HCT116 (cell line): ENCODE measurements at regions not wholly inside any gene's neighbourhood (a gene's known extent, or its start where the extent isn't known, plus 50 kb on each side); places are given as distances from the start of the nearest gene placed in this dataset.

ENCODE experiments used
- CTCF ChIP-seq, 3 experiments: fragments of 200-600 bp in 1 of 3; sonication (generic) in 1 of 3; IDR thresholded peaks in 2 of 3; conservative IDR thresholded peaks in 1 of 3; 2 replicates each; pipeline ENCODE4 v1.5.1; 2012 to 2017; ENCODE audit warnings: low read depth in 2 of 3, low read length in 2 of 3, antibody characterized with exemption in 1 of 3, borderline replicate concordance in 1 of 3, control low read depth in 1 of 3, mild to moderate bottlenecking in 1 of 3, mixed read lengths in 1 of 3, mixed run types in 1 of 3, moderate library complexity in 1 of 3; ENCODE audit not compliant: insufficient read depth in 1 of 3
- EZH2 ChIP-seq: fragments of 200-600 bp; sonication (generic); IDR thresholded peaks from 2 replicates; pipeline ENCODE4 v1.6.1; 2017; ENCODE audit warnings: antibody characterized with exemption, mixed run types
- POLR2A ChIP-seq: IDR thresholded peaks from 2 replicates; pipeline ENCODE4 v1.7.0; 2011; ENCODE audit warnings: borderline replicate concordance; ENCODE audit not compliant: insufficient read depth, insufficient read length; ENCODE audit errors: extremely low read depth
- POLR2AphosphoS5 ChIP-seq: IDR thresholded peaks from 2 replicates; pipeline ENCODE4 v1.6.1; 2011; ENCODE audit warnings: mild to moderate bottlenecking, low read depth, low read length, moderate library complexity

- TF ChIP-seq EZH2 = no peak
- no peak for TF ChIP-seq CTCF (IDR thresholded peaks at IDR 0.05 in 2 of 3, conservative IDR thresholded peaks at IDR 0.05 in 1 of 3; ENCODE audit: borderline replicate concordance in 1 of 3, insufficient read depth in 1 of 3, low read depth in 2 of 3, low read length in 2 of 3)
- no peak for TF ChIP-seq POLR2AphosphoS5
- no peak for TF ChIP-seq POLR2A
Measured at GRCh38 chr6:120202878-120203277, 853.3 kb upstream of the MAN1A1 start.
